Heart left ventricle (tissue), 16 donors: ENCODE measurements at regions not wholly inside any gene's neighbourhood (a gene's known extent, or its start where the extent isn't known, plus 50 kb on each side); places are given as distances from the start of the nearest gene placed in this dataset.

Experiments used
- ATAC-seq, 4 donors: fragments of 200-7000 bp; cut with Tn5 transposase; one replicate each; pipeline ENCODE4 v1.9.1; 2020 to 2022; ENCODE audit warnings: moderate library complexity in 4 of 4, mild to moderate bottlenecking in 3 of 4, moderate number of reproducible peaks in 1 of 4
- DNase-seq, 5 donors: peaks; one replicate each; pipeline ENCODE4 v3.0.0-alpha.2; 2020
- H3K27ac ChIP-seq, 12 donors: fragments of 200-600 bp; sonication (generic) in 4 of 12; one replicate each; pipeline versions ENCODE4 v1.5.0 to v1.8.0; 2016 to 2022; ENCODE audit warnings: mild to moderate bottlenecking in 2 of 12
- H3K27me3 ChIP-seq, 9 donors: fragments of 200-600 bp; sonication (generic) in 2 of 9; one replicate each; pipeline versions ENCODE4 v1.5.1 to v1.8.0; 2016 to 2022; ENCODE audit warnings: mild to moderate bottlenecking in 3 of 9
- H3K36me3 ChIP-seq, 9 donors: fragments of 200-600 bp; sonication (generic) in 2 of 9; one replicate each; pipeline versions ENCODE4 v1.5.0 to v1.8.0; 2018 to 2022; ENCODE audit warnings: mild to moderate bottlenecking in 2 of 9
- H3K4me1 ChIP-seq, 12 donors: fragments of 200-600 bp; sonication (generic) in 4 of 12; one replicate each; pipeline versions ENCODE4 v1.5.0 to v1.8.0; 2016 to 2022; ENCODE audit warnings: mild to moderate bottlenecking in 3 of 12
- H3K4me3 ChIP-seq, 12 donors: fragments of 200-600 bp; sonication (generic) in 4 of 12; one replicate each; pipeline versions ENCODE4 v1.5.0 to v1.8.0; 2017 to 2022; ENCODE audit warnings: mild to moderate bottlenecking in 9 of 12, moderate library complexity in 4 of 12
- H3K9me3 ChIP-seq, 12 donors: fragments of 200-600 bp; sonication (generic) in 4 of 12; one replicate each; pipeline versions ENCODE4 v1.5.0 to v1.8.0; 2016 to 2022; ENCODE audit warnings: mild to moderate bottlenecking in 1 of 12
- CTCF ChIP-seq, 12 donors: fragments of 200-600 bp; sonication (generic) in 4 of 12; IDR thresholded peaks; one replicate each; pipeline versions ENCODE4 v1.5.0 to v1.8.0; 2018 to 2022; ENCODE audit warnings: antibody characterized with exemption in 12 of 12, mild to moderate bottlenecking in 5 of 12
- POLR2A ChIP-seq, 2 donors: fragments of 450-650 bp; IDR thresholded peaks; one replicate each; pipeline ENCODE4 v1.6.1; 2017; ENCODE audit warnings: antibody characterized with exemption in 2 of 2, mild to moderate bottlenecking in 2 of 2, moderate library complexity in 2 of 2
- WGBS, 4 donors: extraction: QIAGEN DNeasy Blood & Tissue Kit in 2 of 4; methylation state at CpG; one replicate each; pipeline versions ENCODE4 v1.1.5 to v1.1.7; 2013 to 2018; 5-methylcytosine and 5-hydroxymethylcytosine counted together
- intact Hi-C, 10 donors: fragments of 100-400 bp; cut with DNase I; formaldehyde crosslinking; loops; one replicate each; pipeline versions ENCODE4 v1.11.1 to v1.14.2; 2022
- donor health status: ischemic (EF 13 %, LVEDD 7.1; RV severe dilation, severe dysfunction).
- donor health status: healthy with polysubstance abuse.
- donor health status: DM: no; HTN: yes; CAD: no.
- donor health status: DM: no; HTN: no; CAD: no.
- donor health status: ischemic (EF 25% LVEDD 6.9; RV normal size, moderate dysfunction).
- donor health status: ischemic (EF 25% LVEDD 5.7; RV mildly dilated, moderate dysfunction).
- donor health status: healthy.
- donor health status: DM: yes; HTN: yes; CAD: no.
- donor health status: ischemic (EF 35%, LVEDD 5.7; RV mildly dilated, moderate dysfunction).
- donor health status: nonischemic (EF 11% LVEDD 7.7; RV severe dilation, severe dysfunction).
- donor health status: DM: yes; HTN: yes; CAD: no.
- donor health status: PGD.
- donor health status: ischemic (EF 29% LVEDD 5.4; RV normal size, mild dysfunction).
- donor health status: nonischemic (EF 23%, LVEDD 6.1; RV moderate dilation, normal function).

DNA sequence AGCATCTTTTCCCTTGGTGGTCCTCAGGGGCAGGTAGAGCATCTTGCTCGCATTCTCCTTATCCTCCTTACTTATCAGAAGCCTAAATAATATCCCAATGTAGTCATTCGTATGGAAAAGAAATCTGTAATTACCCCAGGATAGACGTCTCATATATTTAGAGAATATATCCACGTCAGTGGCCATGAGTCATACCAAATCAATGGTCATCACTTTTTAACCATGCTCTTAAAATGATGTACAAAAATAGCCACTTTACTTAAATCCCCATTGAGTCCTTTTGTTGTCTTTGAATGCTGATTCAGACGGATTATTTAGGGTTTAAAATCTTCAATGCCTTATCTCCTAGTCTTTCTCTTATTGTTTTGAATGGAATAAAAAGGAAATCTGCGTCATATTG, 231.7 kb upstream of the STXBP5 start:
- Histone ChIP-seq H3K4me3 (no peak overlapping the region), H3K36me3 (no peaks in the 10 kb centered on the region), H3K27me3 (no peaks in the 10 kb centered on the region), H3K27ac (no peak overlapping the region), H3K4me1 (peaks cover 0 to 9% (median 0%) of the 10 kb centered on the region in 12 donors), H3K9me3 (no peaks in the 10 kb centered on the region)
- intact Hi-C loops = no loop called here
- DNase-seq (no peak), ATAC-seq (no peak)
- TF ChIP-seq CTCF (IDR thresholded peaks at IDR 0.05) = no peak
- no peak for TF ChIP-seq POLR2A (IDR thresholded peaks at IDR 0.05)
- 82 to 87% (median 86%) methylated on average over 6 of the region's 6 CpGs for WGBS, 4 donors

- Histone ChIP-seq H3K27ac (no peak overlapping the region), H3K4me1 (no peaks in the 10 kb centered on the region), H3K27me3 (no peaks in the 10 kb centered on the region), H3K36me3 (no peaks in the 10 kb centered on the region), H3K9me3 (no peaks in the 10 kb centered on the region), H3K4me3 (no peak overlapping the region)
- no peak for ATAC-seq
- intact Hi-C loops = no loop called here
- no peak for DNase-seq
- TF ChIP-seq CTCF (IDR thresholded peaks at IDR 0.05) (no peak), POLR2A (IDR thresholded peaks at IDR 0.05) (no peak)
- 66 to 81% (median 77%) methylated on average over 3 of the region's 3 CpGs for WGBS, 4 donors
These were observed 229.9 kb upstream of the STXBP5 start for GRCh38 chr6:146974351-146974750.

DNA sequence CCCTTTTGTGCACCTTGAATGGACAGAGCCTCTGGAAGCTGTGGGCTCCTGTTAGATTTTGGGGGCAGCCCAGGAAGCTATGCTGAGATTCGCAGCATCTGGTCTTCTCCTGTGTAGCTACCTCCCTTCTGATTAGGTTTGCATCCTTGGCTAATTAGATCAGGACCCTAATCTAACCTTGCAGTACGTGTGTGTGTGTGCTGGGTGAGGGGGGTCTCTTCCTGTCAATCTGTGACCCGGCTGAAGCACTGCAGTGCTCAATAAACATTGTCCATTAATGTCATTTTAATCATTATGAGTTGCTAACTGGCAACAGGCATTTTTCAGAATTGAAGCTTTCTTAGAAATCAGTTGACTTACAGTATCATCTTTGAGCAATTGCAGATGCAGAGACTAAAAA, 229.1 kb upstream of the STXBP5 start:
- intact Hi-C loops = no loop called here
- WGBS, 4 donors = 62 to 78% (median 69%) methylated on average over 3 of the region's 3 CpGs
- Histone ChIP-seq H3K36me3 (no peaks in the 10 kb centered on the region), H3K27ac (no peak overlapping the region), H3K4me3 (no peak overlapping the region), H3K4me1 (no peaks in the 10 kb centered on the region), H3K9me3 (no peaks in the 10 kb centered on the region), H3K27me3 (no peaks in the 10 kb centered on the region)
- no peak for DNase-seq
- no peak for ATAC-seq
- TF ChIP-seq CTCF (IDR thresholded peaks at IDR 0.05) (no peak), POLR2A (IDR thresholded peaks at IDR 0.05) (no peak)

DNA sequence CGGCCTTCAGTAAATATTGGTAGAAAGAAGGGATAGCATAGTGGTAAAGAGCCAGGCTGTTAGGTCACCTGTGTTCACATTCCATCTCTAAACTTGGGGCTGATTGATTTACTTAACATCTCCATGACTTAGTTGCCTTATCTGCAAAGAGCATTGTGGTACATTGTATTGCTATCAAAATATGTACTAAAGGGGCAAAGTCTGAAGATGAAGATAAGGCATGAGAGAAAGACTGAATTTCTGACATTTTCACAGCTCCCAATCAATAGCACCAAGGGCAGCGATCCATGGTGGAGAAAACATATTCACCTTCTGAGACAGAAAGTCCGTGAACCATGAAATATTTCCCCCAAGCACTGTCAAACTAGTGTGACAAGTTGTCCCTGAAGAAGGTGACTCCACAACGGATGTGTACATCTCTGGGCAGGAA, 223.3 kb upstream of the STXBP5 start:
- no peak for ATAC-seq
- DNase-seq = no peak
- H3K27me3 ChIP-seq = no peaks in the 10 kb centered on the region
- 89 to 94% (median 93%) methylated on average over 4 of the region's 4 CpGs for WGBS, 4 donors
- no peak overlapping the region for H3K27ac ChIP-seq
- no peaks in the 10 kb centered on the region for H3K36me3 ChIP-seq
- TF ChIP-seq POLR2A (IDR thresholded peaks at IDR 0.05) (no peak), CTCF (IDR thresholded peaks at IDR 0.05) (no peak)
- intact Hi-C loops = no loop called here
- H3K4me3 ChIP-seq = no peak overlapping the region
- peaks cover 0 to 1% (median 0%) of the 10 kb centered on the region in 12 donors for H3K9me3 ChIP-seq
- no peaks in the 10 kb centered on the region for H3K4me1 ChIP-seq
